A549 (cell line): ENCODE measurements at regions not wholly inside any gene's neighbourhood (a gene's known extent, or its start where the extent isn't known, plus 50 kb on each side); places are given as distances from the start of the nearest gene placed in this dataset.
A peak's percentile ranks its signal among the peaks of the same experiment; 100 is the strongest.

ENCODE experiments used
- ATAC-seq, 2 experiments: fragments of 200-7000 bp in 1 of 2; fragments of >200 bp in 1 of 2; cut with Nextera tagmentation in 1 of 2; cut with Tn5 transposase in 1 of 2; 3 replicates each; pipeline versions ENCODE4 v1.8.0 to v1.9.1; 2018 to 2020; ENCODE audit warnings: mild to moderate bottlenecking in 1 of 2, moderate library complexity in 1 of 2
- CTCF ChIA-PET: fragments of 300-600 bp; sonication (Branson Sonifier 250); formaldehyde crosslinking; extraction: SDS; loops from one replicate; lab custom pipeline; 2021; ENCODE audit warnings: antibody characterized with exemption, inconsistent platforms; lab: Yijun Ruan, JAX
- POLR2A ChIA-PET: fragments of 350-600 bp; formaldehyde crosslinking; extraction: SDS; loops from one replicate; lab custom pipeline; 2021; ENCODE audit warnings: antibody characterized with exemption, inconsistent platforms; lab: Yijun Ruan, JAX
- DNase-seq, 2 experiments: peaks; one replicate each; pipeline versions ENCODE4 v3.0.0 to v3.0.0-alpha.2; 2011 to 2016; ENCODE audit warnings: low read depth in 1 of 2, low spot score in 1 of 2
- FAIRE-seq: peaks from 2 replicates; lab custom pipeline; 2011; peaks lifted over from hg19 to GRCh38; lab: Jason Lieb, UNC
- H3K27ac ChIP-seq, 2 experiments: fragments of >200 bp; sonication (Bioruptor Twin); formaldehyde crosslinking; 3 replicates each; pipeline ENCODE4 v1.5.1; 2016 to 2017
- H3K4me1 ChIP-seq: fragments of >200 bp; sonication (Bioruptor Twin); formaldehyde crosslinking; 3 replicates; pipeline ENCODE4 v1.6.1; 2016
- H3K4me2 ChIP-seq: fragments of >200 bp; sonication (Bioruptor Twin); formaldehyde crosslinking; 3 replicates; pipeline ENCODE4 v1.6.1; 2016
- H3K4me3 ChIP-seq: fragments of >200 bp; sonication (Bioruptor Twin); formaldehyde crosslinking; 3 replicates; pipeline ENCODE4 v1.5.1; 2016
- H3K9me3 ChIP-seq: fragments of >200 bp; sonication (Bioruptor Twin); formaldehyde crosslinking; 3 replicates; pipeline ENCODE4 v1.6.1; 2016
- EHF ChIP-seq: fragments of 250-450 bp; sonication (Bioruptor Pico); IDR thresholded peaks from 2 replicates; pipeline ENCODE4 v1.5.0; 2020; ENCODE audit warnings: mild to moderate bottlenecking
- ESRRA ChIP-seq: fragments of 150-350 bp; IDR thresholded peaks from 2 replicates; pipeline ENCODE4 v1.6.1; 2014; ENCODE audit warnings: mild to moderate bottlenecking, low read length, borderline replicate concordance
- FOXS1 ChIP-seq: fragments of 250-450 bp; sonication (Bioruptor Pico); IDR thresholded peaks from 2 replicates; pipeline ENCODE4 v1.5.0; 2020; ENCODE audit warnings: mild to moderate bottlenecking, moderate library complexity
- JUNB ChIP-seq: fragments of >200 bp; sonication (Bioruptor Twin); formaldehyde crosslinking; IDR thresholded peaks from 2 replicates; pipeline ENCODE4 v1.6.1; 2016
- MAFK ChIP-seq: fragments of 450-650 bp; IDR thresholded peaks from 2 replicates; pipeline ENCODE4 v1.6.1; 2014; ENCODE audit not compliant: partially characterized antibody
- MAZ ChIP-seq: fragments of 150-350 bp; IDR thresholded peaks from 2 replicates; pipeline ENCODE4 v1.6.1; 2014; ENCODE audit warnings: antibody characterized with exemption, low read depth, low read length, borderline replicate concordance
- MYC ChIP-seq: IDR thresholded peaks from 2 replicates; pipeline ENCODE4 v1.6.1; 2012; ENCODE audit warnings: mild to moderate bottlenecking, inconsistent platforms, low read length, improper control_type of control experiment, borderline replicate concordance
- NR3C1 ChIP-seq: fragments of >200 bp; sonication (Bioruptor Twin); formaldehyde crosslinking; IDR thresholded peaks from 3 replicates; pipeline ENCODE4 v1.6.1; 2017
- POLR2AphosphoS2 ChIP-seq: conservative IDR thresholded peaks from 2 replicates; pipeline ENCODE4 v1.6.1; 2012; ENCODE audit warnings: low read length, improper control_type of control experiment, inconsistent platforms
- SREBF2 ChIP-seq: fragments of 450-650 bp; IDR thresholded peaks from 2 replicates; pipeline ENCODE4 v1.6.1; 2014; ENCODE audit warnings: mild to moderate bottlenecking, moderate library complexity
- TFCP2L1 ChIP-seq: fragments of 250-450 bp; sonication (Bioruptor Pico); IDR thresholded peaks from 2 replicates; pipeline ENCODE4 v1.5.0; 2021; ENCODE audit warnings: mild to moderate bottlenecking
- TP53 ChIP-seq: fragments of 250-450 bp; sonication (Bioruptor Pico); IDR thresholded peaks from 2 replicates; pipeline ENCODE4 v1.5.0; 2021; ENCODE audit warnings: mild to moderate bottlenecking, moderate library complexity
- ZNF302 ChIP-seq: fragments of 250-450 bp; sonication (Bioruptor Pico); IDR thresholded peaks from 2 replicates; pipeline ENCODE4 v1.9.0; 2021; ENCODE audit warnings: inconsistent platforms, mild to moderate bottlenecking, moderate library complexity
- WGBS: methylation state at CpG from one replicate; pipeline ENCODE4 v1.1.6; 2017; ENCODE audit errors: missing lambda C conversion rate; 5-methylcytosine and 5-hydroxymethylcytosine counted together
- TF ChIP-seq, protein P1 (sequence below): fragments of 250-450 bp; sonication (Bioruptor Pico); IDR thresholded peaks from 2 replicates; pipeline ENCODE4 v1.5.0; 2020; ENCODE audit warnings: low read depth, mild to moderate bottlenecking, moderate library complexity
- TF ChIP-seq, protein P2 (sequence below): fragments of 250-450 bp; sonication (Bioruptor Pico); IDR thresholded peaks from 2 replicates; pipeline ENCODE4 v1.5.0; 2021; ENCODE audit warnings: mild to moderate bottlenecking, moderate library complexity, borderline replicate concordance
- TF ChIP-seq, protein P3 (sequence below): fragments of 150-350 bp; IDR thresholded peaks from 2 replicates; pipeline ENCODE4 v1.6.1; 2014; ENCODE audit warnings: low read depth, mild to moderate bottlenecking, low read length

DNA sequence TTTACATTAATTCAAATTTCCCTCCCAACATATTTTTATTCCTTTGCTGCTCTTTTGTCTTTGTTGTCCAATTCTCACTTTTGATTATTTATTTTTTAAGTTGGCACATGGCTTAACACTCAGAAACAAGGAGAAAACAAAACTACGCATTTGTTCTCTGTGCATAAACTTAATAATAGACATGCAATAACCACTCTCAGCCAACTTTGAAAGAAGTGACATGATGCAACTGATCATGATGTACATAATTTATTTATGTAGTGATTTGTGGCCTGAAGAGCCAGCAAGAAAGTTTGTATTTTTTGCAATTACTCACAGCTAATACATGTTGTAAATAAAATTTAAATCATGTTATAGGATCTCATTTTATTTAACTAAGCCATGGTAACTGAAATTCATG is 942.8 kb upstream of the PIK3C3 start (continued):
- TF ChIP-seq ESRRA: no peak
- TF ChIP-seq, all 56 proteins: peak for 0

DNA sequence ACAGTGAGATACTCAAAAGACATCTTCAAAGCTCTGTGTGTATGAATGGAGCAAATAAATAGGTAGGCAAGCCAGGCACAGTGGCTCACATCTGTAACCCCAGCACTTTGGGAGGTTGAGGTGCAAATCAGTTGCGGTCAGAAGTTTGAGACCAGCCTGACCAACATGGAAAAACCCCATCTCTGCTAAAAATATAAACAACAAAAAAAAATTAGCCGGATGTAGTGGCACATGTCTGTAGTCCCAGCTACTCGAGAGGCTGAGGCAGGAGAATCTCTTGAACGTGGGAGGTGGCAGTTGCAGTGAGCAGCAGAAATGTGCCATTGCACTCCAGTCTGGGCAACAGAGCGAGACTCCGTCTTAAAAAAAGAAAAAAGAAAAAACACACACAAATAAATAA is 945.1 kb upstream of the PIK3C3 start:
- Histone ChIP-seq H3K27ac (no peak overlapping the region), H3K4me3 (no peak overlapping the region), H3K4me2 (no peak overlapping the region)
- DNase-seq: no peak
- WGBS: 32% methylated on average over 6 of the region's 6 CpGs
- ATAC-seq: no peak
- CTCF ChIA-PET: no interaction called here
- TF ChIP-seq SREBF2 (no peak), ZNF302 (CRISPR knock-in tag) (no peak)
- TF ChIP-seq, all 56 proteins: peak for 0
- Histone ChIP-seq H3K9me3 (no peaks in the 10 kb centered on the region), H3K4me1 (no peaks in the 10 kb centered on the region)
- FAIRE-seq: no peak
- POLR2A ChIA-PET: no interaction called here

DNA sequence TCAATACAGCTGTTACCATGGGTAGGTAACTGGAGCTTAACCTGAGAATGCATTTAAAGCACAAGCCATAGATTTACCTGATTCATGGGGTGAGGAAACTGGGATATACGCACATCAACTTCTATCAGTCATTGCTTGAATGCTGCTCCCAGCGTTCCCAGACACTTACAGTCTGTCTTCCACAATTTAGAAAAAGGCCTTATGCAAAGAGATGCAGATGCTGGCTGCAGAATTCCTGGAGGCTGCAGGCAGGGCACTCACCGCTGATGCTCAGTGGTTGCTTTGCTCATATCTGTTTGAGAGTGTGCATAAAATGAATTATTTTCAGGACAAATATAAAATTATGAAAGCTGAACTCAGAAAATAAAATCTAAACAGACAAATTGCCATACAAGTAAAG is 950.7 kb upstream of the PIK3C3 start:
- DNase-seq: no peak
- Histone ChIP-seq H3K27ac (no peak overlapping the region), H3K4me2 (no peak overlapping the region), H3K4me1 (no peaks in the 10 kb centered on the region), H3K9me3 (no peaks in the 10 kb centered on the region), H3K4me3 (no peak overlapping the region)
- CTCF ChIA-PET: no interaction called here
- no peak for ATAC-seq
- TF ChIP-seq MYC (no peak), EHF (CRISPR knock-in tag) (no peak), MAZ (no peak), TFCP2L1 (no peak), TP53 (CRISPR knock-in tag) (no peak)
- TF ChIP-seq, protein P1, sequence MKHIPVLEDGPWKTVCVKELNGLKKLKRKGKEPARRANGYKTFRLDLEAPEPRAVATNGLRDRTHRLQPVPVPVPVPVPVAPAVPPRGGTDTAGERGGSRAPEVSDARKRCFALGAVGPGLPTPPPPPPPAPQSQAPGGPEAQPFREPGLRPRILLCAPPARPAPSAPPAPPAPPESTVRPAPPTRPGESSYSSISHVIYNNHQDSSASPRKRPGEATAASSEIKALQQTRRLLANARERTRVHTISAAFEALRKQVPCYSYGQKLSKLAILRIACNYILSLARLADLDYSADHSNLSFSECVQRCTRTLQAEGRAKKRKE (CRISPR knock-in tag): no peak
- TF ChIP-seq, protein P2, sequence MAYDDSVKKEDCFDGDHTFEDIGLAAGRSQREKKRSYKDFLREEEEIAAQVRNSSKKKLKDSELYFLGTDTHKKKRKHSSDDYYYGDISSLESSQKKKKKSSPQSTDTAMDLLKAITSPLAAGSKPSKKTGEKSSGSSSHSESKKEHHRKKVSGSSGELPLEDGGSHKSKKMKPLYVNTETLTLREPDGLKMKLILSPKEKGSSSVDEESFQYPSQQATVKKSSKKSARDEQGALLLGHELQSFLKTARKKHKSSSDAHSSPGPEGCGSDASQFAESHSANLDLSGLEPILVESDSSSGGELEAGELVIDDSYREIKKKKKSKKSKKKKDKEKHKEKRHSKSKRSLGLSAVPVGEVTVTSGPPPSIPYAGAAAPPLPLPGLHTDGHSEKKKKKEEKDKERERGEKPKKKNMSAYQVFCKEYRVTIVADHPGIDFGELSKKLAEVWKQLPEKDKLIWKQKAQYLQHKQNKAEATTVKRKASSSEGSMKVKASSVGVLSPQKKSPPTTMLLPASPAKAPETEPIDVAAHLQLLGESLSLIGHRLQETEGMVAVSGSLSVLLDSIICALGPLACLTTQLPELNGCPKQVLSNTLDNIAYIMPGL (CRISPR knock-in tag): no peak
- WGBS: 31% methylated on average over 3 of the region's 3 CpGs
- no peak for FAIRE-seq
- POLR2A ChIA-PET: no interaction called here

DNA sequence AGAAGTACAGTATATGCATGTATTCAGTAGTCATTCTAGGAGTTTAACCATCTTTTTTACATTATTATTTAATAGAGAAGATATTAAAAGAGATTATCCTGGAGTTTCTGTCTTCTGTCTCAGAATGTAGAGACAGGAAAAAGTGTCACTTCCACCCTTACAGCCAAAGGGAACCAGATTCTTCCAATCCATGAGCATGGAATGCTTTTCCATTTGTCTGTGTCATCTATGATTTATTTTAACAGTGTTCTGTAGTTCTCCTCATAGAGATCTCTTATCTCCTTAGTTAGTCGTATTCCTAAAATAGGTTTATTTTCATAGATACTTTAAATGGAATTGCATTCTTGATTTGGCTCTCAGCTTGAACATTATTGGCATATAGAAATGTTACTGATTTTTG is 959.5 kb upstream of the PIK3C3 start:
- CTCF ChIA-PET: no interaction called here
- Histone ChIP-seq H3K4me1 (no peaks in the 10 kb centered on the region), H3K4me3 (no peak overlapping the region), H3K9me3 (no peaks in the 10 kb centered on the region), H3K4me2 (no peak overlapping the region)
- TF ChIP-seq FOXS1 (CRISPR knock-in tag): no peak
- no peak for TF ChIP-seq JUNB
- no peak for TF ChIP-seq NR3C1
- TF ChIP-seq, protein P3, sequence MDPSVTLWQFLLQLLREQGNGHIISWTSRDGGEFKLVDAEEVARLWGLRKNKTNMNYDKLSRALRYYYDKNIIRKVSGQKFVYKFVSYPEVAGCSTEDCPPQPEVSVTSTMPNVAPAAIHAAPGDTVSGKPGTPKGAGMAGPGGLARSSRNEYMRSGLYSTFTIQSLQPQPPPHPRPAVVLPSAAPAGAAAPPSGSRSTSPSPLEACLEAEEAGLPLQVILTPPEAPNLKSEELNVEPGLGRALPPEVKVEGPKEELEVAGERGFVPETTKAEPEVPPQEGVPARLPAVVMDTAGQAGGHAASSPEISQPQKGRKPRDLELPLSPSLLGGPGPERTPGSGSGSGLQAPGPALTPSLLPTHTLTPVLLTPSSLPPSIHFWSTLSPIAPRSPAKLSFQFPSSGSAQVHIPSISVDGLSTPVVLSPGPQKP: no peak
- TF ChIP-seq, all 56 proteins: peak for 0
- POLR2A ChIA-PET: no interaction called here
- no peak for ATAC-seq
- no peak for DNase-seq
- no peak overlapping the region for H3K27ac ChIP-seq
- 38% methylated on average over 1 of the region's 1 CpG for WGBS
- no peak for FAIRE-seq

DNA sequence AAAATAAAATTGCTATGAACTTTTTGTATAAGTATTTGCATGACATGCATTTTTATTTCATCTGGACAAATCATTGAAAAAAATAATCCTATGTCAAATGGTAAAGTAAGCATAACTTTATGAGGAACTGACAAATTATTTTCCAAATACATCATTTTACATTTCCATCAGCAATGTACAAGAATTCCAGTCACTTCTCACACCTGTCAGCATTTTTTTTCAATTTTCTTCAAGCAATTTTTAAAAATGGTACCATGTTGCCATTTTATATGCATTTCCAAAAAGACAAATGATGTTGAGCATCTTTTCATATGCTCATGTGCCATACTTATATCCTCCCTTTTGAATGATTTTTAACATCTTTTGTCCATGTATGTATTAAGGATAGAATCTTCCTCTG is 961.7 kb upstream of the PIK3C3 start:
- POLR2A ChIA-PET: no interaction called here
- H3K4me1 ChIP-seq: no peaks in the 10 kb centered on the region
- FAIRE-seq: no peak

More for the DNA sequence above, 961.7 kb upstream of the PIK3C3 start:
- DNase-seq: no peak
- no peaks in the 10 kb centered on the region for H3K9me3 ChIP-seq
- no peak overlapping the region for H3K27ac ChIP-seq
- no peak overlapping the region for H3K4me3 ChIP-seq
- no peak for ATAC-seq
- H3K4me2 ChIP-seq: no peak overlapping the region
- TF ChIP-seq MAFK (peak; percentile 37), POLR2AphosphoS2 (no peak)
- CTCF ChIA-PET: no interaction called here
